Muscle layer of colon (tissue), 2 donors: ENCODE measurements at regions not wholly inside any gene's neighbourhood (a gene's known extent, or its start where the extent isn't known, plus 50 kb on each side); places are given as distances from the start of the nearest gene placed in this dataset.

Experiments
- H3K27ac ChIP-seq: one replicate; pipeline ENCODE4 v1.7.0; 2013; ENCODE audit warnings: low read depth, mild to moderate bottlenecking, low read length, moderate library complexity
- H3K27me3 ChIP-seq, 2 donors: one replicate each; pipeline ENCODE4 v1.7.0; 2013; ENCODE audit warnings: low read length in 2 of 2, mild to moderate bottlenecking in 2 of 2; ENCODE audit not compliant: insufficient read depth in 2 of 2, control insufficient read depth in 1 of 2
- H3K36me3 ChIP-seq: one replicate; pipeline ENCODE4 v1.7.0; 2013; ENCODE audit warnings: mild to moderate bottlenecking, low read length; ENCODE audit not compliant: insufficient read depth
- H3K4me1 ChIP-seq: one replicate; pipeline ENCODE4 v1.7.0; 2013; ENCODE audit warnings: mild to moderate bottlenecking, low read length; ENCODE audit not compliant: insufficient read depth
- H3K4me3 ChIP-seq, 2 donors: one replicate each; pipeline ENCODE4 v1.7.0; 2013; ENCODE audit warnings: low read length in 2 of 2, low read depth in 1 of 2, mild to moderate bottlenecking in 1 of 2, moderate library complexity in 1 of 2
- H3K9ac ChIP-seq: one replicate; pipeline ENCODE4 v1.7.0; 2013; ENCODE audit warnings: low read length
- H3K9me3 ChIP-seq: one replicate; pipeline ENCODE4 v1.7.0; 2013; ENCODE audit warnings: mild to moderate bottlenecking, low read length
- donor health status: abdominal sarcoma.
- donor health status: Adenocarcinoma of cecum.

DNA sequence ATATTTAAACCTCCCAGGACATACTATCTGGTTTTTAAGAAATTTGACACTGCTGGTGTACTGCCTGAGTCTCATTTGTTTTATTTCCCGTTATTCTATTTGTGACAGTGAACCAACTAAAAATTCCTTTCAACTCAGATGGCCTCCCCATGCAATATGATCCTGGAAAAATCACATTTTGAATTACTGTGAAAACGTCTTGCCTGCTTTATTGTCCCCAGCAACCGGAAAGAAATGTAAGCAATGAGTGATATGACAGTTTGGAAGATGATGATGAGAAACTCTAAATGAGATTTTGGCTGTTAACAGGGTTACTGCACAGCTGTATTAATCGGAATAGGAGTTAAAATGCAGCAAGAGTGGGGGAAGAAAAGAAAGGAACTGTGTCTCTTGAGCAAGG, 590.7 kb upstream of the CDH5 start:
- Histone ChIP-seq H3K9ac (no peak overlapping the region), H3K27me3 (no peaks in the 10 kb centered on the region), H3K4me3 (no peak overlapping the region), H3K27ac (no peak overlapping the region), H3K36me3 (no peaks in the 10 kb centered on the region), H3K9me3 (no peaks in the 10 kb centered on the region), H3K4me1 (no peaks in the 10 kb centered on the region)

DNA sequence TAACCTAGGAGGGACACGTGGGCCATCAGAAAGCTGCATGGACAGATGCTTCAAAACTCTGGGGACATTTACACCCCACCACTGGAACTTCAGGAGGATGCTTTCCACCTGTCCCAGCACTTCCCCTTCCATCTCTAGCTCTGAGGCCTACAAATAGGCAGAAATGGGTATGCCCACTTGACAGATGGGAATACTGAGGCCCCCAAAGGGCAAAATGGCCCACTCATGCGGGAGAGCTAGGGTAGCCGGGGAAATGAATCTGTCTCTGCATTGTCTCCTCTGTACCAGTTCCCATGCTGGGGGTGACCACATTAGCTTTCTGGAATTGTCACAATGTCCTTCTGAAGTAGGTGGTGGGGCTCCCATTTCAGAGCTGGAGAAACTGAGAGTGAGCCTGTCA, 592.1 kb upstream of the CDH5 start:
- no peaks in the 10 kb centered on the region for H3K4me1 ChIP-seq
- H3K27me3 ChIP-seq, result no peaks in the 10 kb centered on the region
- no peaks in the 10 kb centered on the region for H3K9me3 ChIP-seq
- H3K9ac ChIP-seq, result no peak overlapping the region
- no peaks in the 10 kb centered on the region for H3K36me3 ChIP-seq
- H3K4me3 ChIP-seq, result no peak overlapping the region
- no peak overlapping the region for H3K27ac ChIP-seq

DNA sequence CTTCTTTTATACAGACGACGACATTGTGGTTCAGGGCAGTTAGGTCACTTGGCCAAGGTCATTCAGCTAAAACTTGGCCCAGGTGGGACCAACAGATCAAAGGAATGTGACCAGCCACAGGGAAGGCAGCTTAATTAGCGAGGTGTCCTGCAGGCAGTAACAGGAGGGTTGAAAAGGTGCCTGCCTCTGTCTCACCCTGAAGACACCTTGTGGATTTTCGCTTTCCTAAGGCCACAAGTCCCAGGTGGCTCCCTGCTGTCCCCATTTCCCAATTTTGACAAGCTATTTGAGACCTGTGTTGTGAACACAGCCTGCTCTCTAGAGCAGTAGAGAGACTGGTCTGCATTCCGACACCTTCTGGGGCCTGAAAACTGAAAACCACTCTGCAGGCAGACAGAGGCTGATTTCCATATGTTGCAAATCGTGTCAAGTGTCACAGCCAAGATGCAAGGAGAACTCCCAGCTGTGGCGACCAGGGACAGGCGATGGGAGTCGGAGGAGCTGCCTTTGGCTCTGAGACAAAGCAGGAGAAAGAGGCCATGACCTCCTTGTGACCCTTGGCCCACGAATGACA, 593.1 kb upstream of the CDH5 start:
- H3K4me1 ChIP-seq, result no peaks in the 10 kb centered on the region
- no peaks in the 10 kb centered on the region for H3K36me3 ChIP-seq
- no peak overlapping the region for H3K4me3 ChIP-seq
- H3K9ac ChIP-seq, result no peak overlapping the region
- no peak overlapping the region for H3K27ac ChIP-seq
- no peaks in the 10 kb centered on the region for H3K27me3 ChIP-seq
- H3K9me3 ChIP-seq, result no peaks in the 10 kb centered on the region

DNA sequence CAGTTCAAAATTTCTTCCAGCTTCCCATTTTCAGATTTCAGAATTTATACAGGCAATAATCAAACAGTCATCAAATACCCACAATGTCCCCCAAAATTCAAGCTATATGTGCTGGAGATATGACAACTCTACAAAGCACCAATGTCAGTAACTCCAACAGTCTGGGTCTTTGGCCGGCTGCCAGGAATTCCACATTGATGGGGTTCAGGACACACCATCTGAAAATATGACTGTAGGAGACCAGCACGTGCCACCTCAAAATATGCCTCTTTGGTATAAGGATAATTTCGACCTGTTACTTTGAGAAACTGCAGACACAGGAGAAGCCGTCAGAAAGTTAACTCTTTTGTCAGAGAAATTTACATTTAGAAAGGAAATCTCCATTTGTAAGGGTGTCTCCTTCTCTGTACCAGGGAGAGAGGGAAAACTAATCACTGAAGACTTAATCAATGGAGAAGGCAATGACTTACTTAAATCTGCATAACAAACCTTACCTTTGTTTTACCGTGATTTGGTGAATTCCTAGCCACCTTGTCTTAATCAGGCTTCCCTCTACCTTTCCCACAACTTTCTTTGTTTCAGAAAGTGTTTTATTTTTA, 594.3 kb upstream of the CDH5 start:
- H3K27me3 ChIP-seq, result no peaks in the 10 kb centered on the region
- H3K4me3 ChIP-seq, result no peak overlapping the region
- no peak overlapping the region for H3K9ac ChIP-seq
- H3K27ac ChIP-seq, result no peak overlapping the region
- H3K36me3 ChIP-seq, result no peaks in the 10 kb centered on the region
- H3K4me1 ChIP-seq, result no peaks in the 10 kb centered on the region
- H3K9me3 ChIP-seq, result no peaks in the 10 kb centered on the region

DNA sequence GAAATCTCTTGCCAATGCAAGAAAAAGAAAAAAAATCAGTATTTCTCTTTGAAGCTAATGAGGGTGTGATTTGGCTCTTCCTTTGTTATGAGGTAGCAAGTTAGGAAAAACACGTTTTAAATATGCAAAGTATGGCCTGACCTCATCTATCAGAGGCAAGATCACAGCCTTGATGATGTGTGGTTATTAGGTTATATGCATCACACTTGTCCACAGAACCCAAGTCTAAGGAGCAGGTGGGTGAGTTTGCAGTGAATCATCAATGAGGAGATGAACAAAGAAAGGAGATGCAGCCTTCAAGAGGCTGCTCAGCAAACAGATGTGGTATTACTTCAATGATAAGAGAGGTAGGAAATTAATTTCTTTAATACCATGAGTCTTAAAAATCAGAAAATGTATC, 594.8 kb upstream of the CDH5 start:
- no peaks in the 10 kb centered on the region for H3K27me3 ChIP-seq

DNA sequence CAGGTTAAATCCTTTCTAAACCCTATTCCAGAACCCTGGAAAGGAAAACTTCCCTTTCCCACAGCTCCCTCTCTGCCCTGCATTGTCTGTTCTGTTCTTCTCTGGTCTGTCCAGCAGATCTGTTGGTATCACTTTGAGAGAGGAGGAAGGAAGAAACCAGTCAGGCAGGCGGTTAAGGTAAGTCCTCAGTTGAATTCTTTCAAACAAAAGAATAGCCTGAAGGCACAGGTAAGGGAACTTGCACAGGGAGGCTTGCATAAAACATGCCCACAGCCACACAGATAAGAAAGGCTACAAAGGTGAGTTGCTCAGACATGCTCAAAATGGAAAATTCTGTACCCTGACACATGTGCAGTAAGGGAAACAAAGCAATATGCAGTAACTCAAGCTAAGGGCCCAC, 595.7 kb upstream of the CDH5 start:
- H3K27ac ChIP-seq, result no peak overlapping the region
- H3K4me3 ChIP-seq, result no peak overlapping the region
- H3K27me3 ChIP-seq, result no peaks in the 10 kb centered on the region
- H3K36me3 ChIP-seq, result no peaks in the 10 kb centered on the region
- no peaks in the 10 kb centered on the region for H3K9me3 ChIP-seq
- no peaks in the 10 kb centered on the region for H3K4me1 ChIP-seq
- no peak overlapping the region for H3K9ac ChIP-seq

More for the DNA sequence above, 594.8 kb upstream of the CDH5 start:
- no peak overlapping the region for H3K9ac ChIP-seq
- no peaks in the 10 kb centered on the region for H3K4me1 ChIP-seq
- no peak overlapping the region for H3K27ac ChIP-seq
- H3K4me3 ChIP-seq, result no peak overlapping the region
- H3K9me3 ChIP-seq, result no peaks in the 10 kb centered on the region
- no peaks in the 10 kb centered on the region for H3K36me3 ChIP-seq

DNA sequence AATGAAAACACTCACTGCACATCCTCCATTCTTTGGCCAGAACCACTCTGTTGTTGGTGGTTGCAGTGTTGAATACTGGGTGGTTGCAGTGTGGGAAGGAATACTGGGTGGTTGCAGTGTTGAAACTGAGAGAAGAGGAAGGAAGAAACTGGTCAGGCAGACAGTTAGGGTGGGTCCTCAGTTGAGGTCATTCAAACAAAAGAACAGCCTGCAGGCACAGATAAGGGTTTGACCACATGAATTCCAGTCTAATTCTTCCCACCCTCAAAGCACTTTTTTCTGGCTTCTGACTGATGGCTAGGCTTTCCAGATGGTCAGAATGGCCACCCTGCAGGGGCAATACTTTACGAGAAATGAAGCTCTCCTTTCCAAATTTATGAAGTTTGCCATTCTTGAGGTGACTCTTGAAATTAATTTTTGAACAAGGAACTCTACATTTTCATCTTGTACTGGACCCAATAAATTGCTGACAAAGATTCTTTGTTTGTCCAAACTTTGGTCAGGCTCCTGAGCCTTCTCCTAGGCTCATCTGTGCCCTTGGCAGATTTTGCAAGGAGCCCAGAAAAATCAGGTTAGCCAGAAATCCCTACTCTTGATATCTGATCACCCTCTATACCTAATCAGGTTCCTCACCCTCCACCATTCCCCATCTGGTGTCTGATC, 596.6 kb upstream of the CDH5 start:
- H3K36me3 ChIP-seq, result no peaks in the 10 kb centered on the region
- H3K9me3 ChIP-seq, result no peaks in the 10 kb centered on the region
- H3K4me3 ChIP-seq, result no peak overlapping the region
- H3K4me1 ChIP-seq, result no peaks in the 10 kb centered on the region
- H3K27me3 ChIP-seq, result no peaks in the 10 kb centered on the region
- H3K9ac ChIP-seq, result no peak overlapping the region
- no peak overlapping the region for H3K27ac ChIP-seq

DNA sequence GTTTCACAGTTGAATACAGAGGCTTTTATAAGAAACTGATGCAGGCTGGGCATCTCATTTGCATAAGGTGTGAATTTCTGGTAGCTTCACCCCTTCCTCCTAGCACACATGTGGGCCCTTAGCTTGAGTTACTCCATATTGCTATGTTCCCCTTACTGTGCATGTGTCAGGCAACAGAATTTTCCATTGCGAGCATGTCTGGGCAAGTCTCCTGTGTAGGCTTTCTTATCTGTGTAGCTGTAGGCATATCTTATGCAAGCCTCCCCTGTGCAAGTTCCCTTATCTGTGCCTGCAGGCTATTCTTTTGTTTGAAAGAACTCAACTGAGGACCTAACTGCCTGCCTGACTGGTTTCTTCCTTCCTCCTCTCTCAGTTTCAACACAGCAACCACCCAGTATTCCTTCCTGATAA, 597.4 kb upstream of the CDH5 start:
- Histone ChIP-seq H3K4me1 (no peaks in the 10 kb centered on the region), H3K9ac (no peak overlapping the region), H3K36me3 (no peaks in the 10 kb centered on the region), H3K27me3 (no peaks in the 10 kb centered on the region), H3K4me3 (no peak overlapping the region), H3K9me3 (no peaks in the 10 kb centered on the region), H3K27ac (no peak overlapping the region)

DNA sequence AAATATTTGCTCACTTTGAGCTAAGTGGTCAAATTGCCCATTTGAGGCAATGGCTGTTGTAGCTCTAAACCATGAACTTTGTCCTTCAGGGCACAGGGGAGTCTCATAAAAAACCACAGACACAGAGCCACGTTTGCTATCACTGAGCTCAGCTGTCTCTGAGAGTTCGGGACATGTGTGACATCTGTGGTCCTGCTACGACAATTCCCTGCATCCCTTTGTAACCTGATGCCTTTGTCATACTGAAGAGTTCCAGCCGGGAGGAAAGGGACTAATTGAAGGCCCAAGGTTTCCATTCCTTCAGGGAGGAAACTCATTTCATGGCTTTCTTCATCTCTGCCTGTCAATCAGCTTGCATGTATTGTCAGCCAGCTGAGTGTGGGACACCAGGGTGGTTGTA, 599.4 kb upstream of the CDH5 start:
- H3K27me3 ChIP-seq, result no peaks in the 10 kb centered on the region
- H3K9ac ChIP-seq, result no peak overlapping the region
- no peaks in the 10 kb centered on the region for H3K36me3 ChIP-seq
- H3K9me3 ChIP-seq, result no peaks in the 10 kb centered on the region
- H3K4me1 ChIP-seq, result no peaks in the 10 kb centered on the region
- no peak overlapping the region for H3K27ac ChIP-seq
- H3K4me3 ChIP-seq, result no peak overlapping the region

DNA sequence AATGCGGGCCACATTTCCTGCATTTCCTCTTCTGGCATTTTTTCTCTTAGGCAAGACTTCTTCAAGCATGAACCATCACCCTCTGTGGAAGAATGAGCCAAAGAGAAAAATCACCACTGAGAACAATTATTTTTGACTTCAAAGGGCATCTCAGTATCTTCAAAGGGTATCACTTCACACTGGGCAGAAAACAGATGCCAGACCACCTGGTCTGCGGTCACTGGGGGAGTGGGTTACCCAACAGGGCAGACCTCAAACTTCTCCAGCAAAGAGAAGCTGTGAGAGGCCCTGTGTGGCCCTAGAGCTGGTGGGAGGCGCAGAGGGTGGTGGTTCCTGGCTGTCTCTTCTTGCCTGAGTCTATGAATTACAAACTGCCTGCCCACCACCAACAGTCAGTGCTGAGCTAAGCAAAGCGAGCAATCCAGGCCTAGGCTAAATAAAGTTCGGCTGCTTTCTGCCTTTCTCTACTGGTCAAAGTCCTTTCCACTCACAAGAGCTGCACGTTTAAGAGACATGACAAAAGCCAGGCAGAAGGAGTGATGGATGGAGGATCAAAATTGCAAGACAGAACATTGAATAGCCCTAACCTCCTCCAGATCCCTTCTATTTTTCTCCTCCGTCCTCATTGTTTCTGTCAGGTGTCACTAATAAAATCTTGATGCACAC, 602.7 kb upstream of the CDH5 start:
- no peaks in the 10 kb centered on the region for H3K4me1 ChIP-seq
- no peaks in the 10 kb centered on the region for H3K27me3 ChIP-seq
- H3K36me3 ChIP-seq, result no peaks in the 10 kb centered on the region
- no peaks in the 10 kb centered on the region for H3K9me3 ChIP-seq
- no peak overlapping the region for H3K27ac ChIP-seq
- H3K9ac ChIP-seq, result no peak overlapping the region
- no peak overlapping the region for H3K4me3 ChIP-seq

DNA sequence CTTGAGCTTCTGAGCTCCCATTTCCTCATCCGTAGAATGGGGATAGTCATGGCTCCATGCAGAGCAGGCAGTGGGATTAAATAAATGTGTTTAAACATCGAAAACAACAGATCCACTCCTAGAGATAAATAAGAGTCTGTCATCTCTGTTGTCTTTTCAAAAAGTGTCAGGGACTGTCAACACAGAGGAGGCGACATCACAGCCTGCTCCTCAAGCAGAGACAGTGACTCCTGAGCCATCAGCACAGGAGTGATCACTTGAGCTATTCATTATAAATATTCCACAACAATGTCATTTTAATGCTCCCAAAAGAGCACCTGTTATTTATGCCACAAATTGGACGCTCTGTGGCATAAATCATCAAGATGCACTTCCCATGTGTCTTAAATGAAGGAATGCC, 605.6 kb upstream of the CDH5 start:
- Histone ChIP-seq H3K4me3 (no peak overlapping the region), H3K27ac (no peak overlapping the region), H3K4me1 (no peaks in the 10 kb centered on the region), H3K36me3 (no peaks in the 10 kb centered on the region), H3K9me3 (no peaks in the 10 kb centered on the region), H3K27me3 (no peaks in the 10 kb centered on the region), H3K9ac (no peak overlapping the region)
